GM19239 (cell line): ENCODE measurements at regions not wholly inside any gene's neighbourhood (a gene's known extent, or its start where the extent isn't known, plus 50 kb on each side); places are given as distances from the start of the nearest gene placed in this dataset.
A peak's percentile ranks its signal among the peaks of the same experiment; 100 is the strongest.

Experiments used
- DNase-seq: peaks from one replicate; pipeline ENCODE4 v3.0.0; 2011; ENCODE audit warnings: low spot score; ENCODE audit not compliant: insufficient read length
- FAIRE-seq: peaks from 2 replicates; lab custom pipeline; 2011; peaks lifted over from hg19 to GRCh38; lab: Jason Lieb, UNC

GRCh38 chr10:84054743-84055142 lies 84.6 kb upstream of the GHITM start:
- DNase-seq (no peak), FAIRE-seq (no peak)

- FAIRE-seq (no peak), DNase-seq (no peak)
These were observed 79.8 kb upstream of the GHITM start for GRCh38 chr10:84059526-84059925.

- FAIRE-seq, result no peak
These were observed 75.9 kb upstream of the GHITM start for GRCh38 chr10:84063440-84063839.

GRCh38 chr10:84065804-84066601 lies 73.3 kb upstream of the GHITM start:
- DNase-seq (no peak), FAIRE-seq (no peak)

More at GRCh38 chr10:84063440-84063839, 75.9 kb upstream of the GHITM start:
- DNase-seq, result no peak

GRCh38 chr10:84074521-84074920 lies 64.8 kb upstream of the GHITM start:
- FAIRE-seq (no peak), DNase-seq (no peak)

DNA sequence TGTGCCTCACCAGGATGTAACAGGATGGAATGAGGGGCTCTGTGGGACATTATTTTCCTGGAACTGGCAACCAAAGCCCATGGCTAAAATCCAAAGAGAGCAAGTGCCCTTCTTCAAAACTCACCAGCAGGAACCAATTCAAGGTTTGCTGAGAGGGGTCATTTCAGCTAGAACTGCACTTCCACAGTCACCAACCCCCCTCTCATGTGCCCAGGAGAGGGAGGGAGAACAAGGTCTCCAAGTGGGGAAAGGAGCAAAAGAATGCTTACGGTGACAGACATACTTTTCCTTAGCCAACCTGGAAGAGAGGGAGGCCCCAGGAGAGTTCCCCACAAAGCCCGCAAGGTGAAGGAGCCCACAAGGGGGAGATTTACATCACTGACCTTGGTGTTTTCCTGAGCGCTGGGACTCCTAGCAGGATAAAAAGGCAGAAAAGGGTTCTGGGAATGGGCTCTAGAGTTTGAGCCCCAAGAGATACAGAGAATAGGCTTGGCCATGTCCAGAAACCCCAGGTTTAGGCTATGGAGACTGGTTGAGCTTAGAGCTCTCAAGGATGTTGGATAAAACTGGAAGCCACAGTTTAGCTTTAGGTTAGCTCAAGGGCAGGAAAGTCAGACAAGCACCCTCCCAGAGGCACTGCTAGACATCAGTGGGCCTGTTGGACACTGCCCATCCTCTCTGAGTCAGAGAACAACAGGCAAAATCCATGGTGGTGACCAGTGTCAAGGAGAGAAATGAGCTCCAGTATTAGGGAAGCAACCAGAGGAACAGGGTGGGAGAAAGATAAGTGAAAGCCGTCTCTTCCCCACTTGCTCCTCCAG lies 63.9 kb upstream of the GHITM start:
- FAIRE-seq, result no peak
- DNase-seq, result no peak

DNA sequence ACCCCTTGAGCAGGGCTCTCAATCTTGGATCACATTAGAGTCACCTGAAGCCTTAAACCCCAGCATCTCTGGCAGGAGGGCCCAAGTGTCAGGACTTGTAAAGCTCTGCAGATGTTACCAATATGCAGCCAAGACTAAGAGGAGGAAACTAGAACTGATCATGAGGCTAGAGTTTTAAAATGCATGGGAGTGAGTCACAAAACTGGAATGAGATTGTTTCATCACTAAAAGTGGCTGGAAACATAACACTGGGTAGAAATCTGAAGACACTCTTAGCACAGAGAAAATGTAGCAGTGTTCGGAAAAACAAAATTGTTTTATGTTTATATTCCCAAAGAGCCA lies 63.3 kb upstream of the GHITM start:
- no peak for DNase-seq
- FAIRE-seq, result no peak

GRCh38 chr10:84076540-84077195 lies 62.6 kb upstream of the GHITM start:
- FAIRE-seq, result no peak
- peak; percentile 9 for DNase-seq

DNA sequence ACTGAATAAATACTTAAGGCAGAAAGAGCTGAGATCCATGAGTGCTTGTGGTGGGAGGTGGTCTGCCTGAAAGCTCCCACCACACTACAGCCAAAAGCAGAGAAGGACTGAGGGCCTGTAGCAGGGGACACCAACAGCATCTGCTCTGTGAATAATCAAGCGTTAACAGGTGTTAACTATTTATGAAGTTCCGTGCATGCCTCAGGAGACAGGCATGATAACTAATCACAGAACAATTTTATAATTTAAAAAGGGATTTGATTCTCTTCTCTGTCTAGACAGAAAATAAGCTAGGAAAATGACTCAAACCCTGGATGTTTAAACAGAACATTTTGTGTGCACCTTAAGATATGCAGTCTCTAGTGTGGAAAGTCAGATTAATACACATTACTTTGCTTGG lies 61.5 kb upstream of the GHITM start:
- DNase-seq, result no peak
- FAIRE-seq, result no peak

DNA sequence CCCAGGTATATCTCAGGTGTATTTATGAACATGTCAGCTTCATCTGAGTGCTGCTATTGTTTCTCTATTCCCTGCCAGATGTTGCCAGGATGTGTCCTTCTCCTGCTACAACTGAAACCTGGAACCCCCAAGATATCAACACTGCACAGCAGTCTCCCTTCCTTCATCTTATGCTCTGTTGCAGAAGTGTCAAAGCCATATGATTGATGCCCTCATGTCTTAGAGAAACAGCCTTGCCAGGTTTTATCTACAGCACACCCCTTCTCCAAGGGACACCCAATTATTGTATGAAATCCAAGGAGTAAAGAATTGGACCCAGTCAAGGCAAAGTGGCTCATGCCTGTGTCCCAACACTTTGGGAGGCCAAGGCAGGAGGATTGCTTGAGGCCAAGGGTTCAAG lies 60.5 kb upstream of the GHITM start:
- DNase-seq (no peak), FAIRE-seq (no peak)

GRCh38 chr10:84084342-84084741 lies 55.0 kb upstream of the GHITM start:
- no peak for FAIRE-seq

GRCh38 chr10:84087202-84087601 lies 52.1 kb upstream of the GHITM start:
- FAIRE-seq, result no peak

More at GRCh38 chr10:84084342-84084741, 55.0 kb upstream of the GHITM start:
- no peak for DNase-seq

GRCh38 chr10:84088626-84089025 lies 50.7 kb upstream of the GHITM start:
- FAIRE-seq (no peak), DNase-seq (no peak)

More at GRCh38 chr10:84087202-84087601, 52.1 kb upstream of the GHITM start:
- no peak for DNase-seq

- no peak for FAIRE-seq
- DNase-seq, result no peak
These were observed 50.1 kb upstream of the GHITM start for GRCh38 chr10:84089162-84089561.
